Testis (tissue), 2 donors: ENCODE measurements at regions not wholly inside any gene's neighbourhood (a gene's known extent, or its start where the extent isn't known, plus 50 kb on each side); places are given as distances from the start of the nearest gene placed in this dataset.

ENCODE experiments used
- DNase-seq: peaks from one replicate; pipeline ENCODE4 v3.0.0-alpha.2; 2019
- H3K27ac ChIP-seq, 2 donors: fragments of 200-600 bp; sonication (generic); one replicate each; pipeline ENCODE4 v1.5.1; 2019
- H3K27me3 ChIP-seq: fragments of 200-600 bp; sonication (generic); one replicate; pipeline ENCODE4 v1.5.1; 2019
- H3K36me3 ChIP-seq: fragments of 200-600 bp; sonication (generic); one replicate; pipeline ENCODE4 v1.5.1; 2017; ENCODE audit warnings: low read depth; ENCODE audit errors: missing control alignments
- H3K4me1 ChIP-seq: fragments of 200-600 bp; sonication (generic); one replicate; pipeline ENCODE4 v1.5.1; 2019
- H3K4me3 ChIP-seq, 2 donors: fragments of 200-600 bp; sonication (generic); one replicate each; pipeline ENCODE4 v1.5.1; 2017 to 2019
- H3K9me3 ChIP-seq: fragments of 200-600 bp; sonication (generic); one replicate; pipeline ENCODE4 v1.5.1; 2017
- CTCF ChIP-seq, 3 experiments: fragments of 450-650 bp in 2 of 3; fragments of 200-600 bp in 1 of 3; sonication (generic) in 1 of 3; IDR thresholded peaks; one replicate each; pipeline ENCODE4 v1.5.1; 2016 to 2019; ENCODE audit warnings: antibody characterized with exemption in 3 of 3, mild to moderate bottlenecking in 2 of 3, moderate library complexity in 1 of 3
- POLR2A ChIP-seq: fragments of 450-650 bp; IDR thresholded peaks from one replicate; pipeline ENCODE4 v1.6.1; 2017; ENCODE audit warnings: antibody characterized with exemption, mild to moderate bottlenecking, moderate library complexity
- WGBS, 2 donors: methylation state at CpG; one replicate each; pipeline ENCODE4 v1.1.5; 2018; 5-methylcytosine and 5-hydroxymethylcytosine counted together
- intact Hi-C: fragments of 100-400 bp; cut with DNase I; formaldehyde crosslinking; loops from one replicate; pipeline ENCODE4 v1.15.1; 2023; ENCODE audit warnings: low total_unique reads

GRCh38 chr10:64750672-64751071 lies 1229.5 kb downstream of the REEP3 start:
- intact Hi-C loops: no loop called here
- H3K36me3 ChIP-seq: no peaks in the 10 kb centered on the region
- no peak overlapping the region for H3K27ac ChIP-seq
- no peak for DNase-seq
- no peaks in the 10 kb centered on the region for H3K27me3 ChIP-seq
- no peaks in the 10 kb centered on the region for H3K9me3 ChIP-seq
- H3K4me3 ChIP-seq: no peak overlapping the region
- 75 to 96% methylated on average over 2 of the region's 2 CpGs for WGBS, 2 donors
- H3K4me1 ChIP-seq: no peaks in the 10 kb centered on the region
- TF ChIP-seq CTCF (IDR thresholded peaks at IDR 0.05): no peak
- no peak for TF ChIP-seq POLR2A

- Histone ChIP-seq H3K9me3 (no peaks in the 10 kb centered on the region), H3K4me3 (no peak overlapping the region), H3K36me3 (no peaks in the 10 kb centered on the region), H3K4me1 (no peaks in the 10 kb centered on the region), H3K27me3 (no peaks in the 10 kb centered on the region), H3K27ac (no peak overlapping the region)
- 89 to 94% methylated on average over 2 of the region's 2 CpGs for WGBS, 2 donors
- TF ChIP-seq POLR2A (no peak), CTCF (IDR thresholded peaks at IDR 0.05) (no peak)
- intact Hi-C loops: no loop called here
- DNase-seq: no peak
Measured at GRCh38 chr10:64753516-64753915, 1232.3 kb downstream of the REEP3 start.

- no peak for DNase-seq
- WGBS, 2 donors: 85% methylated on average over 4 of the region's 4 CpGs
- TF ChIP-seq CTCF (IDR thresholded peaks at IDR 0.05): no peak
- no peak for TF ChIP-seq POLR2A
- Histone ChIP-seq H3K27ac (no peak overlapping the region), H3K36me3 (no peaks in the 10 kb centered on the region), H3K27me3 (no peaks in the 10 kb centered on the region), H3K9me3 (no peaks in the 10 kb centered on the region), H3K4me3 (no peak overlapping the region), H3K4me1 (no peaks in the 10 kb centered on the region)
- intact Hi-C loops: no loop called here
Measured at GRCh38 chr10:64760371-64760770, 1239.2 kb downstream of the REEP3 start.

GRCh38 chr10:64762861-64763260 lies 1241.7 kb downstream of the REEP3 start:
- DNase-seq: no peak
- no peaks in the 10 kb centered on the region for H3K27me3 ChIP-seq
- TF ChIP-seq POLR2A (no peak), CTCF (IDR thresholded peaks at IDR 0.05) (no peak)
- H3K27ac ChIP-seq: no peak overlapping the region
- intact Hi-C loops: no loop called here
- 76 to 82% methylated on average over 4 of the region's 4 CpGs for WGBS, 2 donors
- H3K9me3 ChIP-seq: no peaks in the 10 kb centered on the region
- H3K4me3 ChIP-seq: no peak overlapping the region
- H3K4me1 ChIP-seq: no peaks in the 10 kb centered on the region
- H3K36me3 ChIP-seq: no peaks in the 10 kb centered on the region

GRCh38 chr10:64765498-64765897 lies 1244.3 kb downstream of the REEP3 start:
- TF ChIP-seq POLR2A (no peak), CTCF (IDR thresholded peaks at IDR 0.05) (no peak)
- intact Hi-C loops: no loop called here
- Histone ChIP-seq H3K9me3 (no peaks in the 10 kb centered on the region), H3K27me3 (no peaks in the 10 kb centered on the region), H3K27ac (no peak overlapping the region), H3K36me3 (no peaks in the 10 kb centered on the region), H3K4me1 (no peaks in the 10 kb centered on the region), H3K4me3 (no peak overlapping the region)
- WGBS, 2 donors: 61 to 83% methylated on average over 2 of the region's 2 CpGs
- DNase-seq: no peak
